BE2C (cell line): ENCODE measurements at regions not wholly inside any gene's neighbourhood (a gene's known extent, or its start where the extent isn't known, plus 50 kb on each side); places are given as distances from the start of the nearest gene placed in this dataset.

ENCODE experiments used
- DNase-seq: peaks from one replicate; pipeline ENCODE4 v3.0.0-alpha.2; 2020
- H3K27me3 ChIP-seq: fragments of 250-450 bp; sonication (Bioruptor Pico); 2 replicates; pipeline ENCODE4 v1.5.1; 2020; ENCODE audit warnings: mild to moderate bottlenecking
- H3K36me3 ChIP-seq: fragments of 250-450 bp; sonication (Bioruptor Pico); 2 replicates; pipeline ENCODE4 v1.5.1; 2020; ENCODE audit warnings: mild to moderate bottlenecking
- H3K4me1 ChIP-seq: fragments of 250-450 bp; sonication (Bioruptor Pico); 2 replicates; pipeline ENCODE4 v1.5.1; 2020
- H3K4me3 ChIP-seq: 2 replicates; pipeline ENCODE4 v1.5.1; 2011; ENCODE audit warnings: low read depth, low read length
- H3K9me3 ChIP-seq: fragments of 250-450 bp; sonication (Bioruptor Pico); 2 replicates; pipeline ENCODE4 v1.5.1; 2020
- TF ChIP-seq, protein P1 (sequence below): IDR thresholded peaks from 2 replicates; pipeline ENCODE4 v1.5.1; 2012; ENCODE audit warnings: mild to moderate bottlenecking, low read depth, low read length

DNA sequence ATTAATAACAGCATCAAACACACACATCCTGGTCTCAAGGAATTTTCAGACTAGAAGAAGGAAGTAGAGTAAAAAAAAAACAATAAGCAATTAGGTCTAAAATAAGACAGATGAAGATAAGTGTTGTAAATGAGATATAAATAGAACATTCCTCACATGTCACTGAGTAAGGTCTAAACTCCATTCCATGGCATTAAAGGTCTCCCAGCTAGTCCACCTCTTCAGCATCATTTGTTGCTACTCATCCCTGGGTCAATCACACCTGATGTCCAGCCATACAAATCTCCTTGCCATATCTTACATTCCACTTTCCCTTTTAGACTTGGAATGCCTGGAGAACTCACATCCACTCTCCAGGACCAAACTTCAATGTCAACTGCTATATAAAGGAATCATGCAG, 214.1 kb upstream of the KLF4 start:
- Histone ChIP-seq H3K27me3 (no peaks in the 10 kb centered on the region), H3K36me3 (no peaks in the 10 kb centered on the region), H3K4me3 (no peak overlapping the region), H3K9me3 (no peaks in the 10 kb centered on the region), H3K4me1 (no peaks in the 10 kb centered on the region)
- no peak for DNase-seq
- TF ChIP-seq, protein P1, sequence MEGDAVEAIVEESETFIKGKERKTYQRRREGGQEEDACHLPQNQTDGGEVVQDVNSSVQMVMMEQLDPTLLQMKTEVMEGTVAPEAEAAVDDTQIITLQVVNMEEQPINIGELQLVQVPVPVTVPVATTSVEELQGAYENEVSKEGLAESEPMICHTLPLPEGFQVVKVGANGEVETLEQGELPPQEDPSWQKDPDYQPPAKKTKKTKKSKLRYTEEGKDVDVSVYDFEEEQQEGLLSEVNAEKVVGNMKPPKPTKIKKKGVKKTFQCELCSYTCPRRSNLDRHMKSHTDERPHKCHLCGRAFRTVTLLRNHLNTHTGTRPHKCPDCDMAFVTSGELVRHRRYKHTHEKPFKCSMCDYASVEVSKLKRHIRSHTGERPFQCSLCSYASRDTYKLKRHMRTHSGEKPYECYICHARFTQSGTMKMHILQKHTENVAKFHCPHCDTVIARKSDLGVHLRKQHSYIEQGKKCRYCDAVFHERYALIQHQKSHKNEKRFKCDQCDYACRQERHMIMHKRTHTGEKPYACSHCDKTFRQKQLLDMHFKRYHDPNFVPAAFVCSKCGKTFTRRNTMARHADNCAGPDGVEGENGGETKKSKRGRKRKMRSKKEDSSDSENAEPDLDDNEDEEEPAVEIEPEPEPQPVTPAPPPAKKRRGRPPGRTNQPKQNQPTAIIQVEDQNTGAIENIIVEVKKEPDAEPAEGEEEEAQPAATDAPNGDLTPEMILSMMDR: no peak

DNA sequence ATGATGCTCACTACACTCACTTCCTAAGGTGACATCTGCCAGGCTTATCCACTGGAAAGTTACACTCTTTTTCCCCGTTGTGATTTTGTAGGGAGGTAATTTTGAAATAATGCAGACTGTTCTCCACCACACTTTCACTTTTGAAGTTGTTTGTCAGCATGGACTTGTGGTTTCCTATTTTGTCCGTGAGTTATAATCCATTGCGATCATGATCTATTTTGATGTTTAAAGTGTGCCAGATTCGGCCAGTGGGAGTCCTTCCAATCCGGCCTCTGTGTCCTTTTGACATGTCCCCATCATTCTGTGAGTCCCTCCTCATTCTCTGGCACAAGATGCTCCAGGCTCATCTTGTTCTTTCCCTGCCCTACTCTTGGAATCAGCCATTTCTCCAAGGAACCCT, 211.3 kb upstream of the KLF4 start:
- DNase-seq: no peak
- Histone ChIP-seq H3K36me3 (no peaks in the 10 kb centered on the region), H3K4me3 (no peak overlapping the region), H3K4me1 (no peaks in the 10 kb centered on the region), H3K9me3 (no peaks in the 10 kb centered on the region), H3K27me3 (no peaks in the 10 kb centered on the region)
- TF ChIP-seq, protein P1: no peak

DNA sequence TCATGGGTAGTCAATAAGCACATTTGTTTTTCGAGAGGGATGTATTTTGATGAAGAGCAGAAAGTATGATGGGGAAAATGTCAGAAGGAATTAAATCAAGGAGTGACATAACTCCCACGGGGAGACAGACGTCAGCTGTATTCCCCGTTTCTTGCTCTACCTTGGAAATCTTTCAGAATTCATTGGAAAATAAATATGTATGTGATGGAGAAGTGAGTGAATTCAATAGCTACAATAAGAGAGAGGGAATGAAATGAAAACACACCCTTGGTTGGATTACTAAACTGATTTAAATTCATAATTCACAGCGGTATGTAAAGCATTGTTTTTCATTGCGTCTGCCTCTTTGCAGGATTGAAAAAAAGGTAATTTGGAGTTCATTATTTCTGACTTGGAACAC, 209.7 kb upstream of the KLF4 start:
- H3K4me3 ChIP-seq: no peak overlapping the region
- no peak for DNase-seq
- H3K4me1 ChIP-seq: no peaks in the 10 kb centered on the region
- no peaks in the 10 kb centered on the region for H3K9me3 ChIP-seq
- H3K36me3 ChIP-seq: no peaks in the 10 kb centered on the region
- no peaks in the 10 kb centered on the region for H3K27me3 ChIP-seq
- TF ChIP-seq, protein P1: no peak

DNA sequence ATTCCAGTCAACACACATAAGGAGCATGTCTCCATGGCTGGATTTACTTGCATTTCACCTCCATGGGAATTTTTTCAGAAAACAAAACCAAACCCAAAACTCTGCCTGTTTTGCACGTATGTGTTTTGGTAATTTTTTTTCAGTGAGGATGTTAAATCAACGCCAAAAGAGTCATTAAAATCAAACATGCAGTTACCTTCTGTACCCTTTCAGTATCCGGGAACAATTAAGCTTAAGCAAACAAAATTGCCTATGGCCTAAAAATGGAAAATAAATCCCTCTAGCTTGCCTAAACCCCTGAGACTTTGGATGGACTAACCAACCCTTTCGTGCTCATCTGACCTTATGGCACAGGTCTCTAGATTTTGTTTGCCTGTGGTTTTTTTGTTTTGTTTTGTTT, 209.2 kb upstream of the KLF4 start:
- Histone ChIP-seq H3K4me3 (no peak overlapping the region), H3K36me3 (no peaks in the 10 kb centered on the region), H3K9me3 (no peaks in the 10 kb centered on the region), H3K4me1 (no peaks in the 10 kb centered on the region), H3K27me3 (no peaks in the 10 kb centered on the region)
- no peak for DNase-seq
- TF ChIP-seq, protein P1: no peak

DNA sequence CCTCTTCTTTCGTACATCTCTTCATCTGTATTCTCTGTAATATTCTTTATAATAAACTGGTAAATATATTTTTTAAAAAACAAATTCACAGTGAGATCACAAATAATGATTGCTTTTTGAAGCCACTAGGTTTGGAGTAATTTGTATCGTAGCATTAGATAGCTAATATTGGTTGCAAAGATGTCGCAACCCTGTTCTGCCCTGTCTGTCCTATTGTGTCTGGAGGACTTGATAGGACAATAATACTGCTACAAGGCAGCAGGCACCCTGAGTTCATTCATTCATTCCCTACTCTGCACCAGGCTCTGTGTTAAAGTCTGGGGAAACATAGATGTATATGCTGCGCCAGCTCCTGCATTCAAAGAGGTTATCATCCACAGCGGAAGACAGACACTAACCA, 206.7 kb upstream of the KLF4 start:
- Histone ChIP-seq H3K36me3 (no peaks in the 10 kb centered on the region), H3K27me3 (no peaks in the 10 kb centered on the region), H3K4me3 (no peak overlapping the region), H3K4me1 (no peaks in the 10 kb centered on the region), H3K9me3 (no peaks in the 10 kb centered on the region)
- TF ChIP-seq, protein P1: no peak
- DNase-seq: no peak

DNA sequence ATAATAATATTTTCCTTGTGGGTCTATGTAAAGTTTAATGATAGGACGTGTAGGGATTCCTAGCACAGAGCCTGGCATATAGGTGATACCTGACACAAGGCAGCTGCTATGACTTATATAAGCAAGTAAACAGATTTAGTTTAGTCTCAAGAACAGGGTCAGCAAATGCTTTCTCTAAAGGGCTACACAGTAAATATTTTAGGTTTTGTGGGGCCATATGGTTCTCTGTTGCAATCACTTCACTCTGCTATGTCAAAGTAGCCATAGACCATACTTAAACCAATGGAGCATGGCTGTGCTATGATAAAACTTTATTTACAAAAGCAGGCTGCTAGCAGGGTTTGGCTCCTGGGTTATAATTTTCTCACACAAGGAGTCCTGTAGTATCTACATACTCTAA, 204.8 kb upstream of the KLF4 start:
- H3K27me3 ChIP-seq: no peaks in the 10 kb centered on the region
- TF ChIP-seq, protein P1: no peak

More for the DNA sequence above, 204.8 kb upstream of the KLF4 start:
- H3K4me1 ChIP-seq: no peaks in the 10 kb centered on the region
- no peaks in the 10 kb centered on the region for H3K36me3 ChIP-seq
- H3K4me3 ChIP-seq: no peak overlapping the region
- no peaks in the 10 kb centered on the region for H3K9me3 ChIP-seq
- DNase-seq: no peak
